ENCODE measurements at regions not wholly inside any gene's neighbourhood (a gene's known extent, or its start where the extent isn't known, plus 50 kb on each side); places are given as distances from the start of the nearest gene placed in this dataset.

- no CpG with 5 or more reads among the region's 3 CpGs for WGBS
- H4K8ac ChIP-seq (ENCODE audit: low read length) = no peak overlapping the region
- H2AK5ac ChIP-seq (ENCODE audit: low read length, severe bottlenecking) = no peak overlapping the region
- H4K91ac ChIP-seq (ENCODE audit: low read length) = no peak overlapping the region
- H2BK5ac ChIP-seq (ENCODE audit: low read depth, low read length, poor library complexity, severe bottlenecking) = no peak overlapping the region
- H3K18ac ChIP-seq (ENCODE audit: low read depth in 1 of 2, low read length in 2 of 2) = no peak overlapping the region
- H3K27ac ChIP-seq (ENCODE audit: low read length, poor library complexity, severe bottlenecking) = no peak overlapping the region
- H3K9ac ChIP-seq (ENCODE audit: low read length) = no peak overlapping the region
- H3K36me3 ChIP-seq (ENCODE audit: control insufficient read depth in 1 of 2, insufficient read depth in 2 of 2, low read depth in 1 of 2, low read length in 2 of 2) = no peaks in the 10 kb centered on the region
- no peak overlapping the region for H3K14ac ChIP-seq (ENCODE audit: low read length in 2 of 2)
- H2BK12ac ChIP-seq (ENCODE audit: low read length in 2 of 2) = no peak overlapping the region
- no peak overlapping the region for H3K4me2 ChIP-seq (ENCODE audit: low read length, poor library complexity, severe bottlenecking)
- H3K4ac ChIP-seq (ENCODE audit: low read depth in 1 of 2, low read length in 2 of 2) = no peak overlapping the region
- H3K4me1 ChIP-seq (ENCODE audit: control insufficient read depth, insufficient read depth, low read depth, low read length) = no peaks in the 10 kb centered on the region
- no peak overlapping the region for H3K23ac ChIP-seq (ENCODE audit: low read length in 2 of 2)
- H3K79me1 ChIP-seq (replicated peaks; ENCODE audit: low read length, poor library complexity, severe bottlenecking) = no peaks in the 10 kb centered on the region
- peaks cover 15% of the 10 kb centered on the region for H3K9me3 ChIP-seq (ENCODE audit: control insufficient read depth, low read length)
- H2BK15ac ChIP-seq (ENCODE audit: low read depth, poor library complexity, severe bottlenecking) = no peak overlapping the region
- no peak for DNase-seq
- no peak overlapping the region for H2BK120ac ChIP-seq (ENCODE audit: low read depth, low read length)
- H2AFZ ChIP-seq (ENCODE audit: low read depth, low read length) = no peak overlapping the region
- H3K4me3 ChIP-seq (ENCODE audit: insufficient read depth in 1 of 2, low read depth in 1 of 2, low read length in 2 of 2) = no peak overlapping the region
- no peaks in the 10 kb centered on the region for H3K27me3 ChIP-seq (ENCODE audit: control insufficient read depth in 1 of 2, insufficient read depth in 1 of 2, low read length in 2 of 2)
These were observed 759.2 kb upstream of the MGAT4C start for GRCh38 chr12:87015352-87015751.

DNA sequence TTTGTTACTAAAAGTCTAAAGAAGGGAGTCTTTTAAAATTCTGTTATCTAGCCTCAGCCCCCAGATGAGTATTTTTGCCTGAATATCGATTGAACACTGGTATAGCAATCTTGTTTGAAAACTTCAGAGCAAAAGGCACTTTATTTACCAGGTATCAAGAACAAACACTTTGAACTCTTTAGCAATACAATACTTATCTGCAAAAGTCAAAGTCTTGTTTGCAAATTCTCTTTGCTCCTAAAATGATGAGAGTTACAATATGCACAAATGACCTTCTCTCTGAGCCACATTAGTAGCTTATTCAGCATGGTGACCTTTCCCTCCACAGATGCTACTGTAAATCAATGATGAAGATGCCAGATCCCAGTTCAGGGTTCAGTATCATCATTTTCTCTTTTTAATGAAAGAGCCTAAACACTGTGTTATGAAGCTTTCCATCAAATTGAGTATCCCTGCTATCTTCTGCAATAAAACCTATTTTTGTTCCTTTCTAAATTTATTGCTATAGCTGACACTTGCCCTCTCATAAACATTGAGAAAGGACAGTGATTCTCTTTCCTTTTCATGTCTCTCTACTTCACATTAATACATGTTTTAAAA, 752.7 kb upstream of the MGAT4C start:
- Histone ChIP-seq H2BK120ac (ENCODE audit: low read depth, low read length) (no peak overlapping the region), H2BK15ac (ENCODE audit: low read depth, poor library complexity, severe bottlenecking) (no peak overlapping the region), H2AK5ac (ENCODE audit: low read length, severe bottlenecking) (no peak overlapping the region), H3K14ac (ENCODE audit: low read length in 2 of 2) (no peak overlapping the region), H3K27ac (ENCODE audit: low read length, poor library complexity, severe bottlenecking) (no peak overlapping the region), H3K4me3 (ENCODE audit: insufficient read depth in 1 of 2, low read depth in 1 of 2, low read length in 2 of 2) (no peak overlapping the region), H3K4me1 (ENCODE audit: control insufficient read depth, insufficient read depth, low read depth, low read length) (no peaks in the 10 kb centered on the region), H3K9me3 (ENCODE audit: control insufficient read depth, low read length) (peaks cover 9% of the 10 kb centered on the region), H2AFZ (ENCODE audit: low read depth, low read length) (no peak overlapping the region), H3K27me3 (ENCODE audit: control insufficient read depth in 1 of 2, insufficient read depth in 1 of 2, low read length in 2 of 2) (no peaks in the 10 kb centered on the region), H3K18ac (ENCODE audit: low read depth in 1 of 2, low read length in 2 of 2) (no peak overlapping the region), H3K23ac (ENCODE audit: low read length in 2 of 2) (no peak overlapping the region), H4K8ac (ENCODE audit: low read length) (no peak overlapping the region), H2BK12ac (ENCODE audit: low read length in 2 of 2) (no peak overlapping the region), H2BK5ac (ENCODE audit: low read depth, low read length, poor library complexity, severe bottlenecking) (no peak overlapping the region), H4K91ac (ENCODE audit: low read length) (no peak overlapping the region), H3K9ac (ENCODE audit: low read length) (no peak overlapping the region), H3K36me3 (ENCODE audit: control insufficient read depth in 1 of 2, insufficient read depth in 2 of 2, low read depth in 1 of 2, low read length in 2 of 2) (no peaks in the 10 kb centered on the region), H3K4ac (ENCODE audit: low read depth in 1 of 2, low read length in 2 of 2) (no peak overlapping the region), H3K4me2 (ENCODE audit: low read length, poor library complexity, severe bottlenecking) (no peak overlapping the region), H3K79me1 (replicated peaks; ENCODE audit: low read length, poor library complexity, severe bottlenecking) (no peaks in the 10 kb centered on the region)
- DNase-seq = no peak
- 100% methylated on average over 1 of the region's 1 CpG for WGBS

DNA sequence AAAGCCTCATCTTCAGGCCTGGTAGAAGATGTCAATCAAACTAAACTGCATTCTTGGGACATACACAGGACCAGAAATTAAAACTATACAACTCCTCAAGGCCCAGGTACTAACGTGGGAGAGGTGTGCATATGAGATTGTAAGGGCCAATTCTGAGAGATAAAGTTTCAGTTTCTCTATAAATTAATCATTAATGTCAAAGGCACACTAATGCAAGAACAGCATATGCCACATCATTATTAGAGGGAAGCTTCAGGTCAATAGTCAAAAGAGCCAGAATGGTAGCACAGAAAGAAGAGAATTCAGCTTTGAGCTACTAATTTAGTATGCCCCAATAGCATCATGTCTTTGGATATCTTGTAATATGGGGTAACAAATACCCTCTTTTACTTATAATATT, 744.9 kb upstream of the MGAT4C start:
- DNase-seq = no peak
- H3K14ac ChIP-seq (ENCODE audit: low read length in 2 of 2) = no peak overlapping the region
- no peaks in the 10 kb centered on the region for H3K36me3 ChIP-seq (ENCODE audit: control insufficient read depth in 1 of 2, insufficient read depth in 2 of 2, low read depth in 1 of 2, low read length in 2 of 2)
- WGBS = no CpG with 5 or more reads among the region's 1 CpG
- no peaks in the 10 kb centered on the region for H3K27me3 ChIP-seq (ENCODE audit: control insufficient read depth in 1 of 2, insufficient read depth in 1 of 2, low read length in 2 of 2)
- no peak overlapping the region for H3K27ac ChIP-seq (ENCODE audit: low read length, poor library complexity, severe bottlenecking)
- no peak overlapping the region for H3K4me2 ChIP-seq (ENCODE audit: low read length, poor library complexity, severe bottlenecking)
- no peak overlapping the region for H2BK15ac ChIP-seq (ENCODE audit: low read depth, poor library complexity, severe bottlenecking)
- H2AFZ ChIP-seq (ENCODE audit: low read depth, low read length) = no peak overlapping the region
- no peak overlapping the region for H2BK12ac ChIP-seq (ENCODE audit: low read length in 2 of 2)
- peaks cover 39% of the 10 kb centered on the region for H3K9me3 ChIP-seq (ENCODE audit: control insufficient read depth, low read length)
- H3K9ac ChIP-seq (ENCODE audit: low read length) = no peak overlapping the region
- no peak overlapping the region for H4K8ac ChIP-seq (ENCODE audit: low read length)
- H2AK5ac ChIP-seq (ENCODE audit: low read length, severe bottlenecking) = no peak overlapping the region
- H3K4me1 ChIP-seq (ENCODE audit: control insufficient read depth, insufficient read depth, low read depth, low read length) = no peaks in the 10 kb centered on the region
- H3K23ac ChIP-seq (ENCODE audit: low read length in 2 of 2) = no peak overlapping the region
- no peak overlapping the region for H2BK120ac ChIP-seq (ENCODE audit: low read depth, low read length)
- no peaks in the 10 kb centered on the region for H3K79me1 ChIP-seq (replicated peaks; ENCODE audit: low read length, poor library complexity, severe bottlenecking)
- no peak overlapping the region for H2BK5ac ChIP-seq (ENCODE audit: low read depth, low read length, poor library complexity, severe bottlenecking)
- no peak overlapping the region for H3K18ac ChIP-seq (ENCODE audit: low read depth in 1 of 2, low read length in 2 of 2)
- no peak overlapping the region for H3K4me3 ChIP-seq (ENCODE audit: insufficient read depth in 1 of 2, low read depth in 1 of 2, low read length in 2 of 2)
- no peak overlapping the region for H3K4ac ChIP-seq (ENCODE audit: low read depth in 1 of 2, low read length in 2 of 2)
- no peak overlapping the region for H4K91ac ChIP-seq (ENCODE audit: low read length)

- no peaks in the 10 kb centered on the region for H3K4me1 ChIP-seq (ENCODE audit: control insufficient read depth, insufficient read depth, low read depth, low read length)
- no peak overlapping the region for H3K4me3 ChIP-seq (ENCODE audit: insufficient read depth in 1 of 2, low read depth in 1 of 2, low read length in 2 of 2)
- no peak overlapping the region for H2BK12ac ChIP-seq (ENCODE audit: low read length in 2 of 2)
- H3K9me3 ChIP-seq (ENCODE audit: control insufficient read depth, low read length) = no peaks in the 10 kb centered on the region
- H3K9ac ChIP-seq (ENCODE audit: low read length) = no peak overlapping the region
- H3K4ac ChIP-seq (ENCODE audit: low read depth in 1 of 2, low read length in 2 of 2) = no peak overlapping the region
- H3K27me3 ChIP-seq (ENCODE audit: control insufficient read depth in 1 of 2, insufficient read depth in 1 of 2, low read length in 2 of 2) = no peaks in the 10 kb centered on the region
- no peak overlapping the region for H2AK5ac ChIP-seq (ENCODE audit: low read length, severe bottlenecking)
- no peaks in the 10 kb centered on the region for H3K36me3 ChIP-seq (ENCODE audit: control insufficient read depth in 1 of 2, insufficient read depth in 2 of 2, low read depth in 1 of 2, low read length in 2 of 2)
- H2BK15ac ChIP-seq (ENCODE audit: low read depth, poor library complexity, severe bottlenecking) = no peak overlapping the region
- H3K4me2 ChIP-seq (ENCODE audit: low read length, poor library complexity, severe bottlenecking) = no peak overlapping the region
- 100% methylated on average over 4 of the region's 4 CpGs for WGBS
- H4K8ac ChIP-seq (ENCODE audit: low read length) = no peak overlapping the region
- no peak for DNase-seq
- no peak overlapping the region for H3K14ac ChIP-seq (ENCODE audit: low read length in 2 of 2)
- no peak overlapping the region for H2BK5ac ChIP-seq (ENCODE audit: low read depth, low read length, poor library complexity, severe bottlenecking)
- H3K18ac ChIP-seq (ENCODE audit: low read depth in 1 of 2, low read length in 2 of 2) = no peak overlapping the region
- H2AFZ ChIP-seq (ENCODE audit: low read depth, low read length) = no peak overlapping the region
- H3K27ac ChIP-seq (ENCODE audit: low read length, poor library complexity, severe bottlenecking) = no peak overlapping the region
- no peak overlapping the region for H4K91ac ChIP-seq (ENCODE audit: low read length)
- H3K23ac ChIP-seq (ENCODE audit: low read length in 2 of 2) = no peak overlapping the region
- H2BK120ac ChIP-seq (ENCODE audit: low read depth, low read length) = no peak overlapping the region
- no peaks in the 10 kb centered on the region for H3K79me1 ChIP-seq (replicated peaks; ENCODE audit: low read length, poor library complexity, severe bottlenecking)
These were observed 729.1 kb upstream of the MGAT4C start for GRCh38 chr12:86985298-86985697.

Measured in mesenchymal stem cell (in vitro differentiated cells and primary cell).